GM19463 (cell line): ENCODE measurements at regions not wholly inside any gene's neighbourhood (a gene's known extent, or its start where the extent isn't known, plus 50 kb on each side); places are given as distances from the start of the nearest gene placed in this dataset.

Experiments
- ATAC-seq: cut with Tn5 transposase; IDR thresholded peaks from one replicate; pipeline ENCODE4 v1.9.1; 2021; ENCODE audit warnings: mild to moderate bottlenecking, moderate library complexity; ENCODE audit not compliant: unreplicated experiment

- no peak for ATAC-seq
Measured at GRCh38 chr2:208545403-208546042, 138.9 kb downstream of the PTH2R start.

GRCh38 chr2:208546107-208546506 is 139.5 kb downstream of the PTH2R start:
- no peak for ATAC-seq

DNA sequence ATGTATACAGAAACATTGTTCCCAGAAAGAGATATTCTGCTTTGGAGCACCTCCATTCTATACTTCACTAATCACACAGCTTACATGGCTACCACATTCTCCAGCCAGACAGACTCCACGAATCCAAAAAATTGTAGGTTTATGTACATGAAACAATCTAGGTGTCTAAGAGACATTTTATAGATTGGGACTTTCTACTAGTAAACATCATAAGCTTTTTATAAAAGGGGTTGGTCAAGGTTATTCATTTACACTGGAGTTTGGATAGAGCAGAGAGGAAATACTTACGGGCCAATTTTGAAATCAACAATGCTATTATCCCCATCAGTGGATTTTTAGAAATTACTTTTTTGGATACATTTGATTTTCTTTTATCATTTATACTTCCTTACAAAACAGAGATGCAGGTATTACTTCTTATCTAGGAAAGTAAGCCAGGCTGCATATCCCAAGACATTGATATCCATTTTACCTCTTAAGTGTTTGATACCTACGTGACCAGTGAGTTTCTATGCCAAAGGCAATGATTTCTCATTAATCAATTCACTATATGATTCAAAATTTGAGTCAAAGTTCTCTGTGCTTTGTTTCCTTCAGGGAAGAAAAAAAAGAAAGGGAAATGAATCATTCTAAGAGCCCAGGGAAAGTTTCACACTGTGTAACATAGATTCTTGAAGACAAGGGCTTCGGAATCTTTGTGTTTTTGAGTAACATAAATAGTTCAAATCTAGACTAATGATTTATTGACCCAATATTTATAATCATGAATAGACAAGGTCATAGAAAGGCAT is 140.5 kb downstream of the PTH2R start:
- peak; percentile 59 for ATAC-seq

DNA sequence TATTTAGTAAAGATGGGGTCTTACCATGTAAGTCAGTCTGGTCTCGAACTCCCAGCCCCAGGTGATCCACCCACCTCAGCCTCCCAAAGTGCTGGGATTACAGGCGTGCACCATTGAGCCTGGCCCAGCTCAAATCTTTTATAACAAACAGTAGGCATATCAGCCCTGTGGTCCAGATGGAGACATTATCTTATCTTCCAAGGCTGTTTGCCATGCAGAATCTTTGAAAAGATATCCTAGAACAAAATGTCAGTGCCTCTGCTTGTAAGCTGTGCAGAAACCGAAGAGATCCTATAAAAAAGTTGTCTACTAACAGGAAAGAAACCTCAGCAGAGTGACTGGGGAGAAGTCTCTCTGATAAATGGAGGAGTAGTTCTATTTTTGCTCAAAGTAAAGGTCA is 142.1 kb downstream of the PTH2R start:
- ATAC-seq: no peak

- ATAC-seq: no peak
Measured at GRCh38 chr2:208549546-208550158, 143.1 kb downstream of the PTH2R start.

GRCh38 chr2:208552943-208553342 is 146.4 kb downstream of the PTH2R start:
- ATAC-seq: no peak

DNA sequence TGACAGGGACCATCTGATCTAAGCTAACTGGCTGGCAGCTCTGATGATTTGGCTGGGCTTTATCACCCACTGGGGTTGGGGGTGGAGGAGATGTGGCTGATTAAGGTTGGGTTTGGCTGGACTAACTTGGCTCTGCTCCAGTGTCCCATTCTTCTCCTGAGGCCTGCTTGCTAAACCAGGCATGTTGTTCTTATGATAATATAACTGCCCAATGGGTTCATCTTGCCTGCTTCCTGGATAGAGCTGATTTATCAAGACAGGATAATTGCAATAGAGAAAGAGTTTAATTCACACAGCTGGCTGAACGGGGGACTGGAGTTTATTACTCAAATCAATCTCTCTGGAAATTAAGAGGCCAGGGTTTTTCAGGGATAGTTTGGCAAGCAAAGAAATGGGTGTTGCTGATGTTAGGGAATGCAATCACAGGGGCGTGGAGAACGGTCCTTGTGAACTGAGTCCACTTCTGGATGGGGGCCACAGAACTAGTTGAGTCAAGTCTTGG is 150.4 kb downstream of the PTH2R start:
- no peak for ATAC-seq

GRCh38 chr2:208565690-208566416 is 159.3 kb downstream of the PTH2R start:
- ATAC-seq: no peak

DNA sequence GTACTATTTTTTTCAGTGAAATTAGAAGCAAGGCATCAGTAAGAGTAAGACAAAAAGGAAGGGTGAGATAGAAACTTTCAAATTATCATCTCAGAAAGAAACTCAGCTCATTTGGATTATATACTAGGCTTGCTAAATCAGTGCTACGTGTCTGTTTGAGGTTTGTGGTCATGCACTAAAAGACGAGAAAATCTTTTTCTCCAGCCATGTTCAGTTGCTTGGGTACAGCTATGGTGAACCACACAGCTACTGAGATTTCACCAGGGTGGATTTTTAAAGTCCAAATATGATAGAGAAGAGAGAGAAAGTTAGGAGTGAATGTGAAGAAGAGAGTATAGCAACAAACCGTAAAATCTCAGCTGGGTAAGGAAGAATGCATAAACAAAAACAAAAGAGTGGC is 161.6 kb downstream of the PTH2R start:
- no peak for ATAC-seq

DNA sequence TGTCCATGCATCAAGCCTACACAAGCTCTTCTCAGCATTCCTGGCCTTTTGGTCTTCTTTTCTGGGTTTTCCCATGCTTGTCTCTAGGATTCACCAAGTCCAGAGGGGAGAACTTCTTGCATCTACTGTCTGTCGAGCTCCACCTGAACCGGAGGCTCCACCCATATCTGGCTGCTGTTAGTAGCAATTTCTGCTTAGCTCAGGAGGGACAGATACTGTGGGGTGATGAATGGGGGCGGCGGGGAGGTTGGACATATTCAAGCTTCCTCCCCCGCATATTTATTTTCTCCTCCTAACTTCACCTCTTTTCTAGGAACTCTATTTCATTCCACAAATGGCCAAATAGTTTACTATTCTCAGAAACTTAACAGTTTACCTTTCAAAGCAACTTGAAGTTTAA is 163.5 kb downstream of the PTH2R start:
- ATAC-seq: no peak

DNA sequence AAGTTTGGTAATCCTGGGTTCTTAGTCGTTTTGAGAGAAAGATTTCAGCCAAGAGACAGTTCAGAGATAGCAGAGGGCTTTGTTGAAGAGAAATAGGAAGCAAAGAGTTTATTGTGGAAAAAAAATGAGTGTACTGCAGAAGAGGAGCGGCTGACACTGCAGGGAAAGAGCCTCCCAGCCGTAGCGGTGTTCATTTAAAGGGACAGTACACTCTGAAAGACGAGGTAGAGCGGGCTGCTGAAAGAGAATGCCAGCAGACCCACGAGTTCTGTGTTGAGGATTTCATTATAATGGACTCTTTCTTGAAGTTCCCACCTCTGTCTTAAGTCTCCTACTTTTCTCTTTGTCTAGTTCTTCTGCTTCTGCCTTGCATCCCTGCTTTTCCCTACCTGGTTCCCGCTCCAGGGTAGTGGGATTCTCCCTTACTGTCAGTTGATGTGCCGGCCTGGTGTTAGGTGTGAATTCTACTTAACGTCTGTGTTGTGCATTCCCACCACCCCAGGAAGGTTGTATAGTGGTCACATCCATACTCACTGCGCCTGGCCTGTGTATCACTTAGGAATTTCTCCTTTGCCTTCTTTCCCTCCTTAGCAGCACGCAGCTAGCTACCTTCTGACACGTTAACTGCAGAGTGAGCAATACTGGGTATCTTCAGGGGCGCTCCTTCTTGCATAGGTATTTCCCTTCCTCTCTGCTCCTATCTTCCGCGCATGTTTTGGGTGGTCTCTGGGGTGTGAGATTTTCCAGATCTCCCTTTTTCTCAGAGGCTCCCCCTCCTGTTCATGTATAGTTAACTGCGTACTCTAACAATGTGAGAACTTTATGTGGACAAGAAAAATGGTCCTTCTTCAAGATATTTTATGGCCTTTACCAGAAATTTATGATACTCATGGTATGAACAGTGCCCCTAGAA is 164.5 kb downstream of the PTH2R start:
- no peak for ATAC-seq

DNA sequence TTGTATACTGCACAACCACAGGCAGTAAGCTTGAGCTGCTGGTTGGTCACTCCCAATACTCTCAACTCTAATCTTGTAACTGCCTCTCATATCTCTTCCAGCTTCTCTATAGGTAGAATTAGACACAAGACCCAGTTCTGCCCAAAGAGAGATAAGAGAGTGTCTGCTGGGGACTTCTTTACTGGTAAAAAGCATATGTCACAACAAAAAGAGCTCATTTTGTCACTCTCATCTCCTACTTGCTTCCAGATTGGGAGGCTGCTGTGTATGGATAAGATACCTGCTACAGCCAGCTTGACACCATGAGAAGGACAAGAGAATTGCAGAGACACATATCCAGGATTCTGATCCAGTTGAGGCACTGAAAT is 165.2 kb downstream of the PTH2R start:
- ATAC-seq: no peak

GRCh38 chr2:208573569-208573968 is 167.0 kb downstream of the PTH2R start:
- no peak for ATAC-seq

- no peak for ATAC-seq
Measured at GRCh38 chr2:208579678-208580077, 173.1 kb downstream of the PTH2R start.

DNA sequence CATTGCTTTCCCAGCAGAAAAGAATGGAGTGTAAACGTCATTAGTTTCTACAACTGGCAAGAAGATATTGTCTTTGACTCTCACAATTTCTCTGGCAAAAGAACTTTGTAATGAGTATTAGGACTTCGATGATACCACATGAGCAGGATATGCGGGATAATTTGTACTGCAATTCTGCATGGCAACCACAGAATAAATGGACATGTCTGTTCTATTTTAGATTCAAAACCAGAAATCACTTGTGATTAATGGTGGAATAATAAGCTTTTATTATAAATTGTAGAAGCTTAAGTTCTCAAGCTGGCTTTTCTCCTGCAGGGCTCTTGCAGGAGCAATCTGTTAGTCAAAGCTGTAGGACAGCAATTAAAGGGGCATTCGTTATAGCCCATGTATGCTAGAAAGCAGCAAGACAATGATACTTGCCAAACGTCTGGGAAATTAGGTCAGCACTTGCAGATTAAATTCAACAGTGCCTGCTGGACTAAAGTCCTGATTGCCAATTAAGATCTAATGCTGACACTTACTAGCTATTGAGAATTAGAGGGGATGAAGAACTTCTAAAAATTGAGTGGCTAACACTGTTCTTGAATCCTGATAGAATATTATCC is 177.9 kb downstream of the PTH2R start:
- ATAC-seq: no peak

DNA sequence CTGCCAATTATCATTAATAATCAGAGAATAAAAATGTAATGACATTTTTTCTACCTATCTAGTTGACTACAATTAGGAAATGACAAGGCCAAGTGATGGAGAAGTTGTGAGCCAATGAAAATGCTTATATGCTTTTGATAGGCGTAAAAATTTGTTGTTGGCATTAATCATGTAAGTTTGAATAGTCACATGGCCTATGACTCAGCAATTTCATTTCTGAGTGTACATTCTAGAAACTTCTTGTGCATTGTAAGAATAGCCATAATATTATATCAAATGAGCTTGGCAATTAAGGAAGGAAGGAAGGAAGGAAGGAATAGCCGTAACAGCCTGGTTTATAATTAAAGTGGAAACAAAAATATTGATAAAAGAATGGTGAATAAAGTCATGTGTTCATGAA is 179.9 kb downstream of the PTH2R start:
- ATAC-seq: no peak

GRCh38 chr2:208594642-208595385 is 188.2 kb downstream of the PTH2R start:
- ATAC-seq: no peak

GRCh38 chr2:208595386-208596275 is 189.0 kb downstream of the PTH2R start:
- ATAC-seq: no peak
